Spleen (tissue), 7 donors: ENCODE measurements at regions not wholly inside any gene's neighbourhood (a gene's known extent, or its start where the extent isn't known, plus 50 kb on each side); places are given as distances from the start of the nearest gene placed in this dataset.

Experiments used
- POLR2A ChIP-seq, 3 donors: fragments of 450-650 bp; IDR thresholded peaks; one replicate each; pipeline ENCODE4 v1.5.1; 2017; ENCODE audit warnings: antibody characterized with exemption in 3 of 3, mild to moderate bottlenecking in 1 of 3
- POLR2AphosphoS5 ChIP-seq, 3 donors: sonication (generic); formaldehyde crosslinking; IDR thresholded peaks; one replicate each; pipeline ENCODE4 v1.5.1; 2017; ENCODE audit warnings: antibody characterized with exemption in 3 of 3
- TF ChIP-seq, protein P1 (sequence below), 11 experiments: fragments of 200-600 bp in 7 of 11; fragments of 450-650 bp in 4 of 11; sonication (generic) in 4 of 11; IDR thresholded peaks in 8 of 11; conservative IDR thresholded peaks in 3 of 11; 1 replicate in 7 of 11; 2 replicates in 4 of 11; pipeline versions ENCODE4 v1.4.0 to v1.8.0; 2016 to 2021; ENCODE audit warnings: antibody characterized with exemption in 11 of 11, inconsistent platforms in 4 of 11, mild to moderate bottlenecking in 1 of 11
- donor health status: DM: no; HTN: no; CAD: no; lungs with moderate emphysema.
- donor health status: DM: no; HTN: no; CAD: no.
- donor health status: DM: no; HTN: no; CAD: no.

- TF ChIP-seq, protein P1, sequence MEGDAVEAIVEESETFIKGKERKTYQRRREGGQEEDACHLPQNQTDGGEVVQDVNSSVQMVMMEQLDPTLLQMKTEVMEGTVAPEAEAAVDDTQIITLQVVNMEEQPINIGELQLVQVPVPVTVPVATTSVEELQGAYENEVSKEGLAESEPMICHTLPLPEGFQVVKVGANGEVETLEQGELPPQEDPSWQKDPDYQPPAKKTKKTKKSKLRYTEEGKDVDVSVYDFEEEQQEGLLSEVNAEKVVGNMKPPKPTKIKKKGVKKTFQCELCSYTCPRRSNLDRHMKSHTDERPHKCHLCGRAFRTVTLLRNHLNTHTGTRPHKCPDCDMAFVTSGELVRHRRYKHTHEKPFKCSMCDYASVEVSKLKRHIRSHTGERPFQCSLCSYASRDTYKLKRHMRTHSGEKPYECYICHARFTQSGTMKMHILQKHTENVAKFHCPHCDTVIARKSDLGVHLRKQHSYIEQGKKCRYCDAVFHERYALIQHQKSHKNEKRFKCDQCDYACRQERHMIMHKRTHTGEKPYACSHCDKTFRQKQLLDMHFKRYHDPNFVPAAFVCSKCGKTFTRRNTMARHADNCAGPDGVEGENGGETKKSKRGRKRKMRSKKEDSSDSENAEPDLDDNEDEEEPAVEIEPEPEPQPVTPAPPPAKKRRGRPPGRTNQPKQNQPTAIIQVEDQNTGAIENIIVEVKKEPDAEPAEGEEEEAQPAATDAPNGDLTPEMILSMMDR (IDR thresholded peaks at IDR 0.05 in 8 of 11, conservative IDR thresholded peaks at IDR 0.05 in 3 of 11), result no peak
- TF ChIP-seq POLR2A (IDR thresholded peaks at IDR 0.05) (no peak), POLR2AphosphoS5 (IDR thresholded peaks at IDR 0.05) (no peak)
These were observed 697.1 kb downstream of the BCL11A start for GRCh38 chr2:59856391-59856790.
